HUES48 (cell line): ENCODE measurements at regions not wholly inside any gene's neighbourhood (a gene's known extent, or its start where the extent isn't known, plus 50 kb on each side); places are given as distances from the start of the nearest gene placed in this dataset.

Experiments used
- H3K27ac ChIP-seq: one replicate; pipeline ENCODE4 v1.7.0; 2013; ENCODE audit warnings: low read depth, low read length, inconsistent platforms
- H3K27me3 ChIP-seq: 2 replicates; pipeline ENCODE4 v1.6.1; 2013; ENCODE audit warnings: mild to moderate bottlenecking, low read length; ENCODE audit not compliant: control insufficient read depth, insufficient read depth
- H3K36me3 ChIP-seq: 2 replicates; pipeline ENCODE4 v1.6.1; 2013; ENCODE audit warnings: low read length; ENCODE audit not compliant: control insufficient read depth, insufficient read depth
- H3K4me1 ChIP-seq: 2 replicates; pipeline ENCODE4 v1.6.1; 2013; ENCODE audit warnings: mild to moderate bottlenecking, low read length; ENCODE audit not compliant: control insufficient read depth, insufficient read depth
- H3K4me3 ChIP-seq: 2 replicates; pipeline ENCODE4 v1.5.1; 2013; ENCODE audit warnings: mild to moderate bottlenecking, low read depth, low read length
- H3K9ac ChIP-seq: 2 replicates; pipeline ENCODE4 v1.6.1; 2013; ENCODE audit warnings: mild to moderate bottlenecking, low read depth, low read length, moderate library complexity
- H3K9me3 ChIP-seq: 2 replicates; pipeline ENCODE4 v1.6.1; 2013; ENCODE audit warnings: low read length; ENCODE audit not compliant: control insufficient read depth, insufficient read depth

DNA sequence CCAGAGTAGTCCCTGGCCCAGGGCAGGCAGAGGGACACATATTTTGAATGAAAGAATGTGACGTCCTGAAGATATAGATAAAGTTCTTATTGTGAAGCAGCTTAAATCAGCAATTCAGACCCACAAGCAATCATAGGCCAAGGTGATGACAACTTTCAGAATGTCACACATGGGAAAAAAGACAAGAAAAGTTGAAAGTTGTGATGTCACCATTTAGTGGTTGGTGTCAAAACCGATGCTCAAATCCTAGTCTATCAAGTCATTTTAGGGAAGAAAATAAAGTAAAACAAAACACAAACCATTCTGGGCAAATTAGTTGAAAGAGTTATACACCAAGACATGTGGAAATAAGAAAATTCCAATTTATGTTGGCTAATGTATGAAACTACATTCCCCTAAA is 710.8 kb downstream of the DOK5 start:
- no peaks in the 10 kb centered on the region for H3K27me3 ChIP-seq
- H3K9ac ChIP-seq: no peak overlapping the region
- H3K4me1 ChIP-seq: no peaks in the 10 kb centered on the region
- H3K27ac ChIP-seq: no peak overlapping the region
- no peak overlapping the region for H3K4me3 ChIP-seq
- no peaks in the 10 kb centered on the region for H3K36me3 ChIP-seq
- H3K9me3 ChIP-seq: no peaks in the 10 kb centered on the region

DNA sequence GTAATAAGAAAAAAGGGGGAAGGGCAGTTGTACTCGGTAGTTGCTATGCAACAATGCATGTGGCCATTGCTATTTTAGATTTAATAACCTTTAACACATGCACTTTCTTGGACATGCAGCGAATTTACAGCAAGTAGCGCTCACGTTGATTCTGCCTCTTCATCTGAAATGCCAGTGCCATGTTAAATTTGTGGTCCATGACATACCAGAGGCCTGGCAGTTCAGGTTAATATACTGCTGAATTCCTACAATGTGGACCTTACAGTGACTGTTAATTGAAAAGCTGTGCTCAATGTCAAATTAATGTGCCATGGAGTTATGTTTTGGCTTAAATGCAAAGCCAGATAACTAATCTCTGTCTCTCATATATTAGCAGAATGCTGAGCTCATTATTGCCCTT is 699.7 kb downstream of the DOK5 start:
- no peak overlapping the region for H3K4me3 ChIP-seq
- no peaks in the 10 kb centered on the region for H3K9me3 ChIP-seq
- H3K27ac ChIP-seq: no peak overlapping the region
- H3K4me1 ChIP-seq: no peaks in the 10 kb centered on the region
- no peak overlapping the region for H3K9ac ChIP-seq
- no peaks in the 10 kb centered on the region for H3K36me3 ChIP-seq
- H3K27me3 ChIP-seq: no peaks in the 10 kb centered on the region

DNA sequence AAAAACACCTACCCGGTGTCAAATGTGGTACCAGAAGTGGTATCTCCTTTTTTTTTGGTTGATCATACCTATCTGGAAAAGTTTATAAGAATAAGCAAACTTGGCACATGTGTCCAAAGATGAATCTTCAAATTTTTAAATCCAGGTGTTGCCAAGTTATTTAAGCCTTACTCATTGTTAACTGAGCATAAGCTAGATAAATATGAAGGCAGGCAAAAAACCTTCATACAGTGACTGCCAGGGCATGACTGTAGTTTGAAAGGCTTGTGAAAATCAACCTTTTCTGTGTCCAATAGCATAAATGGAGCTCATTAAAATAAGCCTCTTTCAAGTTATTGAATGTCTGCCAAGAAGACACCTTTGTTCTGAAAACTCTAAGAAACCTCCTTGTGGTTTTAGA is 699.2 kb downstream of the DOK5 start:
- Histone ChIP-seq H3K27ac (no peak overlapping the region), H3K9me3 (no peaks in the 10 kb centered on the region), H3K9ac (no peak overlapping the region), H3K4me1 (no peaks in the 10 kb centered on the region), H3K36me3 (no peaks in the 10 kb centered on the region), H3K4me3 (no peak overlapping the region), H3K27me3 (no peaks in the 10 kb centered on the region)

DNA sequence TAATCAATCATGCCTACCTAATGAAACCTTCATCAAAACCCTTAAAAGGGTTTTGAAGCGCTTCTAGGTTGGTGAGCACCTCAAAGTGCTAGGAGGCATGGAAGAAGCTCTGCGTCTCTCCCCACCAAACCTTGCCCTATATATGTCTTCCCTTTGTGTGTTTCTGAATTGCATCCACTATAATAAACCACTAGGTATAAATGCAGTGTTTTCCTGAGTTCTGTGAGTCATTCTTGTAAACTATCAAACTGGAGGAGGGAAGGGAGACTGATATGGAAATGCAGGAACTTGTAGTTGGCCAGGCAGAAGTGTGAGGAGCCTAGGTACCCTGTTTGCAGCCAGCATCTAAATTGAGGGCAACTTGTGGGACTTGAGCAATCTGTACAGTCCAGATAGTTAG is 698.8 kb downstream of the DOK5 start:
- Histone ChIP-seq H3K36me3 (no peaks in the 10 kb centered on the region), H3K9me3 (no peaks in the 10 kb centered on the region), H3K27ac (no peak overlapping the region), H3K4me3 (no peak overlapping the region), H3K9ac (no peak overlapping the region), H3K27me3 (no peaks in the 10 kb centered on the region), H3K4me1 (no peaks in the 10 kb centered on the region)

DNA sequence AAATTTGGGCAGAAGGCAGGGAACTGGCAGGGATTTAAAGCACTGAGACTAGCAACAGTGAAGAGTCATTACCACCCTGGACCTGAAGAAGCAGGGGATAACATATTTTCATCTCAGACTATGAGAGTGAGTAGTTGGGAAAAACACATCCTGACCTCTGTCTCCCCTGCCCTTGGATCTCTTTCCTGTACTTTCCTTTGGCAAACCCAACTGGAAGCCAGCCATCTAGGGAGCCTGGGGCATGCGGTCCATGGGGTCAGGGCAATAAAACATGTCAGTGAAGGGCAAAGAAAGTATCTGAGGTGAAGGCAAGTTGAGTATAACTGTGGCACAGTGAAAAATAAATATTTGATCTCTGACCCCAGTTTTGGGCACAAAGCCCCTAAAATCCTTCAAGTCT is 698.2 kb downstream of the DOK5 start:
- Histone ChIP-seq H3K9ac (no peak overlapping the region), H3K4me1 (no peaks in the 10 kb centered on the region), H3K27me3 (no peaks in the 10 kb centered on the region), H3K4me3 (no peak overlapping the region), H3K36me3 (no peaks in the 10 kb centered on the region), H3K27ac (no peak overlapping the region), H3K9me3 (no peaks in the 10 kb centered on the region)

DNA sequence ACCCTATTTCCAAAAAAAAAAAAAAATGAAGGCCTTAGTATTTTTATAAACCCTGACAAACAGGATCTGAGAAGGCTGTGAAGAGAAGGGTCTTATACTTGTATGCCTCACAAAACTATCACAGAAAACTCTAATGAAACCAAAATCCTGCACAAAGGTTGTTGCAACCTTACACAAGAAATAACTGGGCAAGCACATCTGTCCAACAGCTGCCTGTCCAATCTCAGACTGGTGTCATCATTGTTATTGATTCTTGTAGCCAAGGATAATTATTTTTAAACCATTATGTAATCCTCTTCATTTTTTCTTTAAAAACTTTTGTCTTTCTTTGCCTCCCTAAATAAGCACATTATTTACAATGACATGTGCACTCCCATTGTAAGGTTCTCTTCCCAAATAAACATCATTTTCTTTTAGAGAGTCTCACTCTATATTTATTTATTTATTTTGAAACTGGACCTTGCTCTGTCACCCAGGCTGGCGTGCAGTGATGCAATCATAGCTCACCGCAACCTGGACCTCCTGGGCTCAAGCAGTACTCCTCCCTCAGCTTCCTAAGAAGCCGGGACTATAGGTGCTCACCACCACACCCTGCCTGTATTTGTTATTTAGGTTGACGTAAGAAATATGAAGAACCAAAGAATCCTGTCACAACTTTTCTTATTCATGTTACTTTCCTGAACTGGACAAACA is 697.1 kb downstream of the DOK5 start:
- no peaks in the 10 kb centered on the region; the same call in 1 of the 2 replicates for H3K27me3 ChIP-seq
- H3K36me3 ChIP-seq: no peaks in the 10 kb centered on the region
- no peak overlapping the region for H3K9ac ChIP-seq
- no peak overlapping the region for H3K27ac ChIP-seq
- peaks cover under 1% of the 10 kb centered on the region; the same call in 1 of the 2 replicates for H3K4me1 ChIP-seq
- no peak overlapping the region for H3K4me3 ChIP-seq
- H3K9me3 ChIP-seq: no peaks in the 10 kb centered on the region

DNA sequence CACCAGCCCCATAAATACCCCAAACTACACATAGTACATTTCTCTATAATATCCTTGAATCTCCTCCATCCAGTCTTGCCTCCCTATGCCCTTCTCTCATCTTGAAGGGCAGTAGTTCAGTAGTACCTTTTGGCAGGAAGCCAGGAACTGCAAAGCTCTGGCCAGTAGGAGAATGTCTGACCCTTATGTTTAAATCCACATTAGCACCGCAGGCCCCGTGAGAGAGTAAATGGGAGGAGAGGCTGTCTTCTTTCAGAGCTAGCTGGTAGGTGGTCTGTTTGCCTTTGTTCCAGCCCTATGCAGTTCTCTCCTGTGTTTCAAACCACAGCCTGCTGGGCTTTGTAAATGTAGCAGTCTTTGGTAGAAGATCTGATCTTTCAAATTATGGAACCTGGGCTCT is 690.7 kb downstream of the DOK5 start:
- Histone ChIP-seq H3K4me3 (no peak overlapping the region), H3K36me3 (no peaks in the 10 kb centered on the region), H3K27me3 (no peaks in the 10 kb centered on the region; the same call in 1 of the 2 replicates), H3K9ac (no peak overlapping the region), H3K27ac (peak overlapping the region; percentile 47), H3K9me3 (no peaks in the 10 kb centered on the region), H3K4me1 (peaks cover 22% of the 10 kb centered on the region)

DNA sequence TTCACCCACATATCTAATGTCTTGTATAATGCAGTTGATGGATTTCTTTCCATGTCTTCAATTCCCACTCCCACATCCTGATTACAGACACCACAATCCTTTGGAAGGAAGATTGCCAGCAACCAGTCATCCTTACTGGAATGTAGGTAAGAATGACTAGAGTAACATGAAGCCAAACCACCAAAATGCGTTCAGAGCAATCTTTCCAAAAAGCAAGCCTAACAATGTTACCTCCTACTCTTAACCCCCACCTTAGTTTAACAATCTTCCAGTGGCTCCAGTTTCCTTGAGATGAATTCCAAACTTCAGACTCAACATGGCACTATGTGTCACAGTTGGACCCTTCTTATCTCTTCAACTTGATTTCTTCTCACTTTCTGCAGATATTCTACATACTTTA is 685.6 kb downstream of the DOK5 start:
- Histone ChIP-seq H3K9ac (no peak overlapping the region), H3K4me3 (no peak overlapping the region), H3K4me1 (peaks cover 10% of the 10 kb centered on the region), H3K27ac (no peak overlapping the region), H3K36me3 (no peaks in the 10 kb centered on the region), H3K27me3 (no peaks in the 10 kb centered on the region), H3K9me3 (no peaks in the 10 kb centered on the region)

DNA sequence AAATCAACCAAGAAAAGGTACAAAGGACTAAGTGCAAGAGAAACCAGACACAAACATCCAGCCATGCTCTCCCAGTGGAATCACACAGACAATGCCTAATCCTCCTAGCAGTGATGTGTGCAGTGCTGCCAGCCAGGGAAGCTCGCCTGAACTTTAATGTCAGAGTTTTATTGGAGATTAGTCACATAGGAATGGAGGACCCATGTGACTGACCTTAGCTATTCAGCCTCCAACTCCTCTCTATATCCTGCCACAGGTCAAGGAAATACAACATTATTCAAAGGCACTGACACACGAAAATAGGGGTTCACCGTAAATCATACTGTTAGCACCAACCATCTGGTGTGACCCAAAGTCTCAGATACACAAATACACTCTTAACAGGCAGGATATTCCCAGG is 684.6 kb downstream of the DOK5 start:
- no peaks in the 10 kb centered on the region for H3K27me3 ChIP-seq

DNA sequence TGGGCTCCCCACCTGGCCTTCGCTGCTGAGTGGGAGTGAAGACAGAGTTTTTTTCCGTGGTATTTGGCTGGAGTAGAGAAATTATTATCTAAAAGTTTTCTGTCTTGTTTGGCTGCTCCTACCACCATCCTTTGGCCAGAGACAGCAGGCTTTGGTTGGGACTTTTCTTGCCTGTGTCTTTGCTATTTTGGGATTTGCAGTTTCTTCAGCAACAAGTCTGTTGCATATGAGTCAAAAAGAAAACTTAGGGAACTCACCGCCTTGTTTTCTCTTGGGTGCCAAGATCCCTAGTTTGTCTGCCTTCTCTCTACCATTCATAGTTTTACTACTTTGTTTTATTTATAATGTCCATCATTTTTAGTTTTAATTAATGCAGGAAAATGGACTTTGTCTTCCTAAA is 683.8 kb downstream of the DOK5 start:
- Histone ChIP-seq H3K27me3 (no peaks in the 10 kb centered on the region), H3K36me3 (no peaks in the 10 kb centered on the region), H3K4me3 (no peak overlapping the region), H3K4me1 (no peaks in the 10 kb centered on the region), H3K9me3 (no peaks in the 10 kb centered on the region), H3K27ac (no peak overlapping the region), H3K9ac (no peak overlapping the region)

More for the DNA sequence above, 684.6 kb downstream of the DOK5 start:
- no peak overlapping the region for H3K27ac ChIP-seq
- H3K4me1 ChIP-seq: no peaks in the 10 kb centered on the region
- no peaks in the 10 kb centered on the region for H3K36me3 ChIP-seq
- H3K9me3 ChIP-seq: no peaks in the 10 kb centered on the region
- H3K4me3 ChIP-seq: no peak overlapping the region
- H3K9ac ChIP-seq: no peak overlapping the region

DNA sequence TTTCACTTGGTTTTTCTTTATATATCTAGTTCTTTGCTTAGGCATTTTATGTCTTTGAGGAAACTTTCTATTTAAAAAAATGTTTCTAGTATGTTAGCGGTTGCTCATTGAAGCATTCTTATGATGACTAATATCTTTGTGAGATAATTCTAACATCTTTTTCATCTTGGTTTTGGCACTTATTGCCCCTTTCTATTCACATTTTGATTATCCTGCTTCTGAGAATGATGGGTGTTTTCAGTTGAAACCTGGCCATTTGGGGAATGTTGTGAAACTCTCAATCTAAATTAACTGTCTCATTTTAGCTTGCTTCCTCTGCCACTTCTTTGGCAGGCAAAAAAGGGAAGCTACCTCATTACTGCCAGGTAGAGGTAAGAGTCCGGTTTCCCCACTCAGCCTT is 683.1 kb downstream of the DOK5 start:
- no peaks in the 10 kb centered on the region for H3K9me3 ChIP-seq
- H3K27ac ChIP-seq: no peak overlapping the region
- no peaks in the 10 kb centered on the region for H3K36me3 ChIP-seq
- H3K9ac ChIP-seq: no peak overlapping the region
- H3K4me3 ChIP-seq: no peak overlapping the region
- H3K27me3 ChIP-seq: no peaks in the 10 kb centered on the region
- no peaks in the 10 kb centered on the region for H3K4me1 ChIP-seq
